Adrenal gland (tissue), 9 donors: ENCODE measurements at regions not wholly inside any gene's neighbourhood (a gene's known extent, or its start where the extent isn't known, plus 50 kb on each side); places are given as distances from the start of the nearest gene placed in this dataset.

ENCODE experiments used
- DNase-seq, 7 donors: peaks; one replicate each; pipeline ENCODE4 v3.0.0-alpha.2; 2019 to 2020
- H3K27ac ChIP-seq, 5 donors: fragments of 200-600 bp; sonication (generic) in 4 of 5; 1 replicate in 3 of 5; 2 replicates in 2 of 5; pipeline versions ENCODE4 v1.5.1 to v1.8.0; 2016 to 2020; ENCODE audit warnings: mild to moderate bottlenecking in 1 of 5
- H3K27me3 ChIP-seq: fragments of 200-600 bp; 2 replicates; pipeline ENCODE4 v1.8.0; 2021
- H3K36me3 ChIP-seq, 2 donors: fragments of 200-600 bp; replicated peaks in 1 of 2; 1 replicate in 1 of 2; 2 replicates in 1 of 2; pipeline versions ENCODE4 v1.5.1 to v1.8.0; 2018 to 2022
- H3K4me1 ChIP-seq, 2 donors: fragments of 200-600 bp; replicated peaks in 1 of 2; 1 replicate in 1 of 2; 2 replicates in 1 of 2; pipeline versions ENCODE4 v1.5.1 to v1.8.0; 2018 to 2021
- H3K4me3 ChIP-seq, 4 donors: fragments of 200-600 bp; sonication (generic) in 3 of 4; one replicate each; pipeline ENCODE4 v1.5.1; 2016 to 2018
- H3K9me3 ChIP-seq, 3 donors: fragments of 200-600 bp; sonication (generic) in 1 of 3; replicated peaks in 1 of 3; 1 replicate in 2 of 3; 2 replicates in 1 of 3; pipeline versions ENCODE4 v1.5.1 to v1.8.0; 2016 to 2021
- CTCF ChIP-seq, 6 experiments: fragments of 450-650 bp in 4 of 6; fragments of 200-600 bp in 2 of 6; sonication (generic) in 1 of 6; IDR thresholded peaks; 1 replicate in 5 of 6; 2 replicates in 1 of 6; pipeline versions ENCODE4 v1.5.1 to v1.8.0; 2016 to 2021; ENCODE audit warnings: antibody characterized with exemption in 6 of 6, mild to moderate bottlenecking in 2 of 6, moderate library complexity in 1 of 6
- POLR2A ChIP-seq, 2 donors: fragments of 450-650 bp; IDR thresholded peaks; one replicate each; pipeline ENCODE4 v1.6.1; 2017; ENCODE audit warnings: antibody characterized with exemption in 2 of 2, mild to moderate bottlenecking in 2 of 2, moderate library complexity in 1 of 2
- WGBS, 4 donors: extraction: QIAGEN DNeasy Blood & Tissue Kit in 2 of 4; methylation state at CpG; one replicate each; pipeline versions ENCODE4 v1.1.5 to v1.1.7; 2013 to 2017; 5-methylcytosine and 5-hydroxymethylcytosine counted together
- intact Hi-C, 2 donors: fragments of 100-400 bp; cut with DNase I; formaldehyde crosslinking; loops; one replicate each; pipeline versions ENCODE4 v1.14.1 to v1.15.0; 2022 to 2023
- donor health status: healthy with polysubstance abuse.
- donor health status: Bipolar disorder and iron deficiency.
- donor health status: DM: yes; HTN: yes; CAD: no.
- donor health status: DM: no; HTN: no; CAD: no.
- donor health status: DM: no; HTN: no; CAD: no.

- Histone ChIP-seq H3K4me1 (no peaks in the 10 kb centered on the region), H3K27ac (no peak overlapping the region), H3K36me3 (no peaks in the 10 kb centered on the region), H3K27me3 (no peaks in the 10 kb centered on the region), H3K4me3 (no peak overlapping the region), H3K9me3 (no peaks in the 10 kb centered on the region)
- WGBS, 4 donors = 64 to 73% (median 69%) methylated on average over 3 of the region's 3 CpGs
- DNase-seq = no peak
- TF ChIP-seq POLR2A (IDR thresholded peaks at IDR 0.05) (no peak), CTCF (IDR thresholded peaks at IDR 0.05) (no peak)
- intact Hi-C loops = loop anchor here in 1 of 2 donors (5.0 to 10.0 kb wide), 3 partner anchors 145 to 367 kb away; no protein-coding TSS in a partner anchor
Measured at GRCh38 chr6:137269803-137270202, 50.6 kb upstream of the IFNGR1 start.

GRCh38 chr6:137269347-137269746 is 50.2 kb upstream of the IFNGR1 start:
- no peaks in the 10 kb centered on the region for H3K9me3 ChIP-seq
- intact Hi-C loops = loop anchor here in 1 of 2 donors (5.0 to 10.0 kb wide), 2 partner anchors 165 to 368 kb away; no protein-coding TSS in a partner anchor
- no peaks in the 10 kb centered on the region for H3K4me1 ChIP-seq
- whole genome bisulfite sequencing, 4 donors = 73 to 80% (median 78%) methylated on average over 3 of the region's 3 CpGs
- H3K4me3 ChIP-seq = no peak overlapping the region
- DNase-seq = no peak
- no peak for TF ChIP-seq CTCF (IDR thresholded peaks at IDR 0.05)
- TF ChIP-seq POLR2A (IDR thresholded peaks at IDR 0.05) = no peak
- H3K27ac ChIP-seq = no peak overlapping the region
- H3K36me3 ChIP-seq = no peaks in the 10 kb centered on the region
- no peaks in the 10 kb centered on the region for H3K27me3 ChIP-seq
